ENCODE measurements at regions not wholly inside any gene's neighbourhood (a gene's known extent, or its start where the extent isn't known, plus 50 kb on each side); places are given as distances from the start of the nearest gene placed in this dataset.

GRCh38 chr9:115413304-115413703 is 295.3 kb upstream of the TNC start:
- no peaks in the 10 kb centered on the region for H3K9me3 ChIP-seq (ENCODE audit: low read length)
- H3K27ac ChIP-seq (ENCODE audit: extremely low read length, insufficient read depth, low read length), result no peak overlapping the region
- H3K4me2 ChIP-seq (ENCODE audit: low read depth, low read length), result no peak overlapping the region
- no peaks in the 10 kb centered on the region for H4K20me1 ChIP-seq (ENCODE audit: insufficient read depth, low read length)
- no peak for DNase-seq (ENCODE audit: low spot score)
- ChIA-PET POLR2A (no interaction called here), CTCF (ENCODE audit: low intra/inter-chr PET ratio, low total read pairs) (no interaction called here)
- ATAC-seq, result no peak
- H3K4me1 ChIP-seq (ENCODE audit: insufficient read depth, low read length), result no peaks in the 10 kb centered on the region
- no peak overlapping the region for H3K4me3 ChIP-seq (replicated peaks in 1 of 3; ENCODE audit: insufficient read depth in 1 of 3, low read depth in 2 of 3, low read length in 3 of 3)
- H2AFZ ChIP-seq (ENCODE audit: low read length), result no peak overlapping the region
- no peak for FAIRE-seq
- TF ChIP-seq BCL6 (CRISPR knock-in tag; IDR thresholded peaks at IDR 0.05), result no peak
- TF ChIP-seq POGZ (CRISPR knock-in tag; IDR thresholded peaks at IDR 0.05), result no peak
- no peak for TF ChIP-seq SKIL (CRISPR knock-in tag; IDR thresholded peaks at IDR 0.05; ENCODE audit: borderline replicate concordance)
- TF ChIP-seq CBX5 (CRISPR knock-in tag; IDR thresholded peaks at IDR 0.05; ENCODE audit: borderline replicate concordance), result no peak
- no peak for TF ChIP-seq PRDM15 (CRISPR knock-in tag; IDR thresholded peaks at IDR 0.05)
- TF ChIP-seq CEBPB (IDR thresholded peaks at IDR 0.05; ENCODE audit: borderline replicate concordance, low read depth, low read length), result no peak
- no peak for TF ChIP-seq HMG20B (CRISPR knock-in tag; conservative IDR thresholded peaks at IDR 0.05)
- TF ChIP-seq ZNF460 (CRISPR knock-in tag; IDR thresholded peaks at IDR 0.05; ENCODE audit: borderline replicate concordance), result no peak
- no peak for TF ChIP-seq SNAPC2 (CRISPR knock-in tag; IDR thresholded peaks at IDR 0.05)
- TF ChIP-seq, protein P1, sequence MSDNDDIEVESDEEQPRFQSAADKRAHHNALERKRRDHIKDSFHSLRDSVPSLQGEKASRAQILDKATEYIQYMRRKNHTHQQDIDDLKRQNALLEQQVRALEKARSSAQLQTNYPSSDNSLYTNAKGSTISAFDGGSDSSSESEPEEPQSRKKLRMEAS (IDR thresholded peaks at IDR 0.05), result no peak
- no peaks in the 10 kb centered on the region for H3K27me3 ChIP-seq (ENCODE audit: control insufficient read depth in 1 of 2, insufficient read depth in 2 of 2, low read length in 2 of 2)
- no TSS peak for BruUV-seq (replicated peaks)
- no peaks in the 10 kb centered on the region for H3K36me3 ChIP-seq (replicated peaks in 1 of 2; ENCODE audit: control insufficient read depth in 1 of 2, insufficient read depth in 2 of 2, low read length in 2 of 2)
- H3K9ac ChIP-seq (ENCODE audit: insufficient read depth, low read depth, low read length), result no peak overlapping the region
- intact Hi-C loops (cut with micrococcal nuclease; ENCODE audit: unreplicated experiment), result no loop called here
- in situ Hi-C loops (cut with HindIII; ENCODE audit: extremely low pct_ligation_motif_present, low pct_unique_long_range_greater_than_20kb), result no loop called here
- no peaks in the 10 kb centered on the region for H3K79me2 ChIP-seq (ENCODE audit: insufficient read depth, low read length)
